ENCODE measurements at regions not wholly inside any gene's neighbourhood (a gene's known extent, or its start where the extent isn't known, plus 50 kb on each side); places are given as distances from the start of the nearest gene placed in this dataset.

GRCh38 chr21:5065240-5066211 lies 5455.9 kb upstream of the TPTE start:
- peak; percentile 59 to 67; a peak in 3 of 4 replicates for TF ChIP-seq REST (IDR thresholded peaks at IDR 0.05; ENCODE audit: insufficient read depth in 1 of 2, low read depth in 2 of 2, low read length in 2 of 2)
